ENCODE measurements at regions not wholly inside any gene's neighbourhood (a gene's known extent, or its start where the extent isn't known, plus 50 kb on each side); places are given as distances from the start of the nearest gene placed in this dataset.

GRCh38 chr2:48110492-48110891 lies 204.0 kb upstream of the FOXN2 start:
- H3F3A ChIP-seq (replicated peaks; ENCODE audit: low read depth): no peaks in the 10 kb centered on the region
- no peaks in the 10 kb centered on the region for H3K9me2 ChIP-seq (ENCODE audit: insufficient read depth)
- H3K27me3 Mint-ChIP-seq (ENCODE audit: insufficient read depth, low read depth, poor library complexity): peaks cover 3% of the 10 kb centered on the region
- H3K4me3 ChIP-seq: no peak overlapping the region
- TF ChIP-seq JUNB (IDR thresholded peaks at IDR 0.05; ENCODE audit: unreplicated experiment) (no peak), ZNF114 (CRISPR knock-in tag; IDR thresholded peaks at IDR 0.05) (no peak), CTCF (conservative IDR thresholded peaks at IDR 0.05; ENCODE audit: low read depth in 2 of 2) (no peak), ETS1 (IDR thresholded peaks at IDR 0.05) (no peak), STAT1 (IDR thresholded peaks at IDR 0.05; ENCODE audit: unreplicated experiment) (no peak), ZNF462 (CRISPR knock-in tag; IDR thresholded peaks at IDR 0.05) (no peak)
- ATAC-seq (no peak), DNase-seq (ENCODE audit: low spot score) (no peak)
- H3K27me3 ChIP-seq (ENCODE audit: insufficient read depth): no peaks in the 10 kb centered on the region
- peaks cover 18% of the 10 kb centered on the region for H3K4me1 ChIP-seq (ENCODE audit: insufficient read depth)
- peaks cover 33% of the 10 kb centered on the region for H3K4me1 Mint-ChIP-seq
- H3K36me3 ChIP-seq (ENCODE audit: insufficient read depth): no peaks in the 10 kb centered on the region
- no peak overlapping the region for H3K27ac ChIP-seq (ENCODE audit: low read depth)
- H3K4me3 Mint-ChIP-seq: peak overlapping the region; percentile 84; the same call in 2 of the 3 replicates
- peak overlapping the region; percentile 74 for H3K4me2 ChIP-seq
- H4K20me1 ChIP-seq (replicated peaks; ENCODE audit: insufficient read depth): no peaks in the 10 kb centered on the region
- no peak overlapping the region for H2AFZ ChIP-seq
- no peaks in the 10 kb centered on the region for H3K79me2 ChIP-seq (replicated peaks; ENCODE audit: insufficient read depth)
- no peaks in the 10 kb centered on the region for H3K36me3 Mint-ChIP-seq (ENCODE audit: low read depth)
- H3K9me3 Mint-ChIP-seq: no peaks in the 10 kb centered on the region; the same call in 2 of the 3 replicates
- H3K27ac Mint-ChIP-seq: no peak overlapping the region

Measured in GM23338 (cell line).